Activated CD4-positive, alpha-beta T cell treated with anti-CD3 and anti-CD28 coated beads, Interleukin-2, amount 10 ng/mL, durations not matched to agents 24 days and 14 days (primary cell): ENCODE measurements at regions not wholly inside any gene's neighbourhood (a gene's known extent, or its start where the extent isn't known, plus 50 kb on each side); places are given as distances from the start of the nearest gene placed in this dataset.
A peak's percentile ranks its signal among the peaks of the same experiment; 100 is the strongest.

Source experiments
- DNase-seq: peaks from one replicate; pipeline ENCODE4 v3.0.0; 2022
- H3K27ac Mint-ChIP-seq: one replicate; pipeline ENCODE4 v1.8.0; 2022; ENCODE audit warnings: mild to moderate bottlenecking, mixed read lengths
- H3K27me3 Mint-ChIP-seq: one replicate; pipeline ENCODE4 v1.8.0; 2022; ENCODE audit warnings: mixed read lengths
- H3K36me3 Mint-ChIP-seq: one replicate; pipeline ENCODE4 v1.8.0; 2022; ENCODE audit warnings: low read depth, mild to moderate bottlenecking, mixed read lengths
- H3K4me1 Mint-ChIP-seq: one replicate; pipeline ENCODE4 v1.8.0; 2021; ENCODE audit warnings: mixed read lengths
- H3K4me3 Mint-ChIP-seq: one replicate; pipeline ENCODE4 v1.8.0; 2022; ENCODE audit warnings: mild to moderate bottlenecking, moderate library complexity, mixed read lengths
- H3K9me3 Mint-ChIP-seq: one replicate; pipeline ENCODE4 v1.8.0; 2021; ENCODE audit warnings: mixed read lengths
- intact Hi-C: fragments of 100-400 bp; cut with micrococcal nuclease; formaldehyde crosslinking; loops from one replicate; pipeline ENCODE4 v1.15.1; 2023

GRCh38 chr10:3893901-3894563, 109.0 kb upstream of the KLF6 start:
- intact Hi-C loops = no loop called here
- Mint-ChIP-seq H3K4me3 (no peak overlapping the region), H3K4me1 (peaks cover 32% of the 10 kb centered on the region)

GRCh38 chr10:3892440-3893425, 107.7 kb upstream of the KLF6 start:
- H3K9me3 Mint-ChIP-seq = peaks cover 3% of the 10 kb centered on the region
- H3K4me1 Mint-ChIP-seq = peaks cover 38% of the 10 kb centered on the region
- peak; percentile 67 for DNase-seq
- H3K27me3 Mint-ChIP-seq = no peaks in the 10 kb centered on the region
- intact Hi-C loops = no loop called here
- H3K27ac Mint-ChIP-seq = peak overlapping the region; percentile 78
- H3K4me3 Mint-ChIP-seq = peak overlapping the region; percentile 13
- no peaks in the 10 kb centered on the region for H3K36me3 Mint-ChIP-seq

More at GRCh38 chr10:3893901-3894563, 109.0 kb upstream of the KLF6 start:
- peak overlapping the region; percentile 60 for H3K27ac Mint-ChIP-seq
- no peaks in the 10 kb centered on the region for H3K27me3 Mint-ChIP-seq
- DNase-seq = no peak
- H3K36me3 Mint-ChIP-seq = no peaks in the 10 kb centered on the region
- peaks cover 3% of the 10 kb centered on the region for H3K9me3 Mint-ChIP-seq

GRCh38 chr10:3891396-3891795, 106.4 kb upstream of the KLF6 start:
- no peaks in the 10 kb centered on the region for H3K27me3 Mint-ChIP-seq
- H3K4me3 Mint-ChIP-seq = no peak overlapping the region
- DNase-seq = no peak
- peaks cover 3% of the 10 kb centered on the region for H3K9me3 Mint-ChIP-seq
- no peaks in the 10 kb centered on the region for H3K36me3 Mint-ChIP-seq
- no peak overlapping the region for H3K27ac Mint-ChIP-seq
- intact Hi-C loops = no loop called here
- peaks cover 46% of the 10 kb centered on the region for H3K4me1 Mint-ChIP-seq

- intact Hi-C loops = no loop called here
- H3K4me1 Mint-ChIP-seq = peaks cover 46% of the 10 kb centered on the region
- no peak for DNase-seq
- peak overlapping the region; percentile 17 for H3K27ac Mint-ChIP-seq
- no peaks in the 10 kb centered on the region for H3K27me3 Mint-ChIP-seq
- no peak overlapping the region for H3K4me3 Mint-ChIP-seq
- H3K9me3 Mint-ChIP-seq = peaks cover 3% of the 10 kb centered on the region
- H3K36me3 Mint-ChIP-seq = no peaks in the 10 kb centered on the region
Measured at GRCh38 chr10:3890602-3891352, 105.8 kb upstream of the KLF6 start.

- peaks cover 43% of the 10 kb centered on the region for H3K4me1 Mint-ChIP-seq
- H3K36me3 Mint-ChIP-seq = no peaks in the 10 kb centered on the region
- H3K9me3 Mint-ChIP-seq = peaks cover 3% of the 10 kb centered on the region
- DNase-seq = no peak
- intact Hi-C loops = loop anchor here (2.0 kb wide), 2 partner anchors 15 to 23 kb away; no protein-coding TSS in a partner anchor
- H3K4me3 Mint-ChIP-seq = no peak overlapping the region
- H3K27ac Mint-ChIP-seq = peak overlapping the region; percentile 5
- no peaks in the 10 kb centered on the region for H3K27me3 Mint-ChIP-seq
Measured at GRCh38 chr10:3889961-3890522, 105.0 kb upstream of the KLF6 start.

GRCh38 chr10:3887885-3888476, 103.0 kb upstream of the KLF6 start:
- Mint-ChIP-seq H3K27me3 (no peaks in the 10 kb centered on the region), H3K27ac (peak overlapping the region; percentile 94), H3K36me3 (no peaks in the 10 kb centered on the region), H3K4me3 (peak overlapping the region; percentile 67), H3K4me1 (peaks cover 38% of the 10 kb centered on the region), H3K9me3 (peaks cover 11% of the 10 kb centered on the region)
- intact Hi-C loops = loop anchor here (2.0 kb wide), 2 partner anchors 13 to 21 kb away; no protein-coding TSS in a partner anchor
- peak; percentile 83 for DNase-seq

GRCh38 chr10:3887404-3887803, 102.4 kb upstream of the KLF6 start:
- intact Hi-C loops = no loop called here
- Mint-ChIP-seq H3K4me1 (peaks cover 33% of the 10 kb centered on the region), H3K9me3 (peaks cover 9% of the 10 kb centered on the region), H3K36me3 (no peaks in the 10 kb centered on the region), H3K27ac (peak overlapping the region; percentile 94), H3K4me3 (no peak overlapping the region), H3K27me3 (no peaks in the 10 kb centered on the region)
- no peak for DNase-seq

- peaks cover 14% of the 10 kb centered on the region for H3K9me3 Mint-ChIP-seq
- H3K4me3 Mint-ChIP-seq = no peak overlapping the region
- H3K4me1 Mint-ChIP-seq = peaks cover 26% of the 10 kb centered on the region
- no peaks in the 10 kb centered on the region for H3K36me3 Mint-ChIP-seq
- no peak for DNase-seq
- intact Hi-C loops = no loop called here
- no peaks in the 10 kb centered on the region for H3K27me3 Mint-ChIP-seq
- peak overlapping the region; percentile 46 for H3K27ac Mint-ChIP-seq
Measured at GRCh38 chr10:3886641-3887251, 101.7 kb upstream of the KLF6 start.

- DNase-seq = no peak
- intact Hi-C loops = no loop called here
- H3K4me1 Mint-ChIP-seq = peaks cover 26% of the 10 kb centered on the region
- no peak overlapping the region for H3K27ac Mint-ChIP-seq
- H3K36me3 Mint-ChIP-seq = no peaks in the 10 kb centered on the region
- H3K4me3 Mint-ChIP-seq = no peak overlapping the region
- no peaks in the 10 kb centered on the region for H3K27me3 Mint-ChIP-seq
- peaks cover 16% of the 10 kb centered on the region for H3K9me3 Mint-ChIP-seq
Measured at GRCh38 chr10:3886191-3886590, 101.2 kb upstream of the KLF6 start.

GRCh38 chr10:3882855-3883254, 97.8 kb upstream of the KLF6 start:
- Mint-ChIP-seq H3K4me1 (peaks cover 20% of the 10 kb centered on the region), H3K4me3 (no peak overlapping the region), H3K27me3 (no peaks in the 10 kb centered on the region), H3K27ac (no peak overlapping the region), H3K9me3 (peaks cover 16% of the 10 kb centered on the region), H3K36me3 (no peaks in the 10 kb centered on the region)
- intact Hi-C loops = no loop called here
- DNase-seq = no peak

GRCh38 chr10:3881622-3882021, 96.6 kb upstream of the KLF6 start:
- no peak for DNase-seq
- Mint-ChIP-seq H3K4me1 (peaks cover 16% of the 10 kb centered on the region), H3K36me3 (no peaks in the 10 kb centered on the region), H3K27me3 (no peaks in the 10 kb centered on the region), H3K27ac (no peak overlapping the region), H3K9me3 (peaks cover 16% of the 10 kb centered on the region), H3K4me3 (no peak overlapping the region)
- intact Hi-C loops = no loop called here

GRCh38 chr10:3879073-3879472, 94.1 kb upstream of the KLF6 start:
- H3K27ac Mint-ChIP-seq = no peak overlapping the region
- DNase-seq = no peak
- H3K36me3 Mint-ChIP-seq = no peaks in the 10 kb centered on the region
- no peaks in the 10 kb centered on the region for H3K27me3 Mint-ChIP-seq
- peaks cover 27% of the 10 kb centered on the region for H3K4me1 Mint-ChIP-seq
- intact Hi-C loops = loop anchor here (10.0 kb wide), 1 partner anchor 776 kb away; no protein-coding TSS in a partner anchor
- H3K9me3 Mint-ChIP-seq = peaks cover 12% of the 10 kb centered on the region
- no peak overlapping the region for H3K4me3 Mint-ChIP-seq
